ENCODE measurements at regions not wholly inside any gene's neighbourhood (a gene's known extent, or its start where the extent isn't known, plus 50 kb on each side); places are given as distances from the start of the nearest gene placed in this dataset.

DNA sequence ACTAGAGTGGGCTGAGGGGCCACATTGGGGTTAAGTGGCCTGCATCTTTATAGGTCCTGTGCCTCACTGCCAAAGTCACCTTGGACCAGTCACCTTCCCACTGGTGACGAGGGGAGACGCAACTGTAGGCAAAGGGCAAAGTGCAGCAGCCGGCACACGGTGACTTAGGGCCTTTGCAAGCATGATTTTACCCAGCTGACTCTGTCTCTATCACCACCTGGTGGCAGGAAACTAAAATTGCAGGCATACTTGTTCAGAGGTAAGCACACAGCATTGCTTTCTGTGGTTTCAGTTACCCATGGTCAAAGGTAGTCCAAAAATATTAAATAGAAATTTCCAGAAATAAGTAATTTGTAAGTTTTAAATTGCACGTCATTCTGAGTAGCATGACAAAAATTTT is 1164.4 kb downstream of the BRD1 start:
- no peak for DNase-seq

DNA sequence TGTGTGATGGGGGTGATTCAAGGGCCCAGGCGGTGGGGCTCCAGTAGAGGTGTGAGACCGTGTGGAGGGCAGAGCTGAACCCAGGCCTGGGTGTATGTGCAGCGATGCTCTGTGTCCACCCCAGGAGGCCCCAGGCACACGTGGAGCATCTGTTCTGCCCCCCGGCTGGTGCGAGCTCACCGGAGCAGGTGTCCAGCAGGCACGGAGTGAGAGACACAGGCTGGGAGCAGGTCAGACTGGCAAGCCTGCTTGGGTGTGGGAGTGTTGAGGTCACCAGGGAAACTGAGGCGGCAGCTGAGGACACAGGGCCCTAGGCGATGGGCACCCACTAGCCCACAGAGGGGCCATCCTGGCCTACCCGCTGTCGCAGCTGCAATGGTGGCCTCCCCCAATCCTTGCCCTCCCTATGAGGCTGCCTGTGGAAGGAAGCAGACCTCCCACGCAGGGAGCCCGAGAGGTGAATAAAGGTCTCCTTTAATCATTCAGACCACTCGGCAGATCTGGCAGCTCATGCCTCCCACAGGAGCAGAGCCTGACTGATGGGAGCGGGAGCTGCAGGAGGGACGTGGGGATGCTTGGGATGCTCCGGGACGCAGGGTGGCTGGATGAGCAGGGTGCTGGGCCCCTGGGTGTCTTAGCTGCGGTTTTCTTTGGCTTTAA is 1165.1 kb downstream of the BRD1 start:
- DNase-seq: no peak

DNA sequence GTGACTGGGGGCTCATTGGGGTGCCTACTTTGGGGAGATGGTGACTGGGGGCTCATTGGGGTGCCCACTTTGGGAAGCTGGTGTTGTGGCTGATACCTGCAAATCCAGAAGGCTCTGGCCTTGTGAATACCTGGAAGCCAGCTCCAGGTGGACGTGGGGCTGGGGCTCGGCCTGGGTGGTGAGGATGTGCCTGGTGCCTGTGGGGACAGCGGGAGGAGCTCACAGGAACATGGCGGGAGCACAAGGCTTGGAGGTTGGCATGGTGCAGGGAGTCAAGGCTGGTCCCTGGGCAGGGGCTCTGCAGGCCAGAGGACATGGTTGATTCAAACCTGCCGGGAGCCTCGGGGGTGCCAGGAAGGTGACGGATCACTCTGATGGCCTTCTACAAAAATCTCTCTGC is 1165.7 kb downstream of the BRD1 start:
- DNase-seq: no peak

DNA sequence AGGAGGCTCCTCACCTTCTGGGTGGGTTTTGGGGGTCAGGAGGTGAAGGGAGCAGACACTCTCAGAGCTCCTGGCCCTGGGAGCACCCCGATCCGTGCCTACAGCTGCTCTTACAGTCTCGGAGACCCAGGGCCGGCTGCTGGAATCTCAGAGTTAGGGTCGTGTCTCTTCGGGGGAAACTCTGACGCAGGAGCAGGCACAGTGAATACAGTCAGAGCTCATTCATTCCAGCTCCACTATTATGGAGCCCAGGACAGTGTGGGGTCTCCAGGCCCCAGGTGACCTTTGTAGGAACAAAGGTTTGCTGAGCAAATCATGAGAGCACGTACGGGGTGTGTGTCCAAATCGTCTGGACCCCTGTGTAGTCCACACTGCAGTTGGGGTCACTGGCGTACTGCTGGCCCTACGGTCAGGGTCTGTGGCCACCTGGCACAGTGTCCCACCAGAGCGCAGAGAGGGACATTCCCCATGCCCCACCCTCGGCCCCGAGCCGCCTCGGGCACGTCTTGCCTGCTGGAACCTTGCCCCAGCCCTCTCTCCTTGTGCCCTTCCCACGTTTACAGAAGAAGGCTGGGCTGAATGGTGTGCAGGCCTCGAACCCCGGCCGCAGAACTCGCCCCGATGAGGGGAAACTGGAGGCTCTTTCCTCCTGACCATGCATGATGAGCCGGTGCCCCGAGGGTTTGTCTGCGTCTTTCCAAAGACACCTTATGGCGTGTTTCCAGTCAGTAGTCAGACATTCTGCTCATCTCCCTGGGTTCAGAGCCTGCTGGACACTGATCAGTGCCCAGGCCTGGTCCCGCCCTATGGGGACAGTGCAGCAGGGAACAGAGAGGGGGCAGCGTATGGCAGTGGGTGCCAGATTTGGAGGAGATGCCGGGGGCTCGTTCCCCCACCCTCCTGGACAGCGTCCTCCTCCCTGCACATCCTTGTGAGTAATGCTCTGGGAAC is 1166.6 kb downstream of the BRD1 start:
- DNase-seq: no peak

DNA sequence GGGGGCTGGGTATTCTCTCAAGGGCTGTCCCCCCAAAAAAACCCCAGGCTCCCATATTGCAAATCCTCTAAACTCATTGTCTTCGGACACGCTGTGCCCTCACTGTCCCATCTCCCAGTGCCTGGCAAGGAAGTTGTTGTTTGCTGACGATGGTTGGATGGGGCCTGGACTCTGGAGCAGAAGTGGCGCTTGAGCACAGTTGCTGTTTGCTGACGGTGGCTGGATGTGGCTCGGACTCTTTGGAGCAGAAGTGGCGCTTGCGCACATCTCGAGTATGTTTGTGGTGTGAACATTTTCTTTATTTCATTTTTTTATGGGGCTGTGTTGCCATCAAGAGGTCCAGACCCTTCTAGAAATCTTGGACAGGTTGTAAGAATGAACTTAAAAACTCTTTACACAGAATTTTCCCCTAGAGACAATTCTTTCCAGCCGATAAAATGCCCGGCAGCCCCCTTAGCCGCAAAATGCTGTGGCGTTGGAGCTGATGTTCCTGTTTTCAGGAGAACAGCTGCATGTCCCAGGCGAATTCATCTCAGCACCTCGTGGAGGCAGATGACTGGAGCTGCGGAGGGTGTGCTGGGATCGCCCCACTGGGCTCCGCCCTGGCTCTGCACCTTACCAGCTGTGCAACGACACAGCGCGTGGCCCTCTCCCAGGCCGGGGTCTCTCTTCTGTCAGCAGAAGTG is 1167.4 kb downstream of the BRD1 start:
- no peak for DNase-seq

DNA sequence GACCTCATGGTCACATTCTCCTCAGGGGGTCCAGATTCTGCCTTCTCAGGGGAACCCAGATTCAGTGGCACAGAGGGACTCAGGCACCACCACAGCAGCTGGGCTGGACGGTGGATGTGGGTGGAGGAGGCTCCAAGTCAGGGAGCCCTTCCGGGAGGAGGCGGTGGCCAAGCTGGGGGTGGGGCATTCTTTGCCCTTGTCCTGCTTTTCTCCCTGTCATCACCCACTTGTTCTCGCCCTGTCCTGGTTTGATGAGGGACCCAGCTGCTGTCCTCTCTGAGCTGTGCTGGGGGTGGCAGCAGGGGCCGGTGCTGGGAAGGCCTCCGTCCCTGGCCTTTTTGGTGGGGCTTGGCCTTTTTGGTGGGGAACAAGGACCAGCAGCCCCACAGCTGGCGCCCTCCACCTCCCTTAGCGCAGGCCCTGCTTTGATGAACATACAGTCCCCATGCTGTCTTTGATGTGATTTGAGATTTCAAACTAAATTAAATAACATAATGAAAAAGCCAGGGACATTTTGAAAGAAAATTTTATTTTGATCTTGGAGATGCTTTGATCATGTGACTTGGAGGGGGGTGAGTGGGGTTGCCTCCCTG is 1168.2 kb downstream of the BRD1 start:
- DNase-seq: no peak

DNA sequence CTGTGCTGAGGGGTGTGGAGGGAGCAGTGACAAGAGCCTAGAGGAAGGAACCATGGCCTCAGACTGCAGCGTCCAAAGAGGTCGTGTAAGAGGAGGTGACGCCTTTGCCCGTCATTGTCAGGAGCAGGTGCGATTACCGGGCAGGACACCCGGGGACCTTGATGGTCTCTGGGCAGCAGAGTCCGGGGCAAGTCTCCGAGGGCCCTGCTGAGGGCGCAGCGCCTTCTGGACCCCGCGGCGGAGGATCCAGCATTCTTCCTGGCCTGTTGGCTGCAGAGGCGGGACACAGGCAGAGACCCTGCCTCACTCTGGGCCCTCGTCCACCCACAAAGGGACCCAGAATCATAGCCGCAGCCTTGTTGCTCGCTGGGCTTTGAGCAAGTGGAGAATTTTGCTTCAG is 1168.8 kb downstream of the BRD1 start:
- no peak for DNase-seq

DNA sequence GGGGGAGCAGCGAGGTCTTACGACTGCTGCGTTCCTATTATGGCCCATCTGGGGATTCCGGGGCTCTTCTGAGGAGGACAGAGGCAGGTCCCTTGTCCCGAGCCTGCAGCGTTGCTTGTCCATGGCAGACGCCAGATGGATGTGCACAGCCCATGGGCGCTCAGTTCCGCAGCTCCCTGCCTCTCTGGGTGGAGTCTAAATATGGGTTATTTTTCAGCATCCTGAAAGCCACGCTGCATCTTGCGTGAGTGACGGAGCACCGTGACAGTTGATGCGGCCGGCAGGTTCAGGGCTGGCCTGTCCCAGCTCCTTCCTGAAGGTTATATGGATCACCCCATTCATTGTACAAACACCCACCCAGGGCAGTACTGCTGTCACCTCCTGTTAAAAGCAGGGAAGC is 1169.4 kb downstream of the BRD1 start:
- DNase-seq: no peak

DNA sequence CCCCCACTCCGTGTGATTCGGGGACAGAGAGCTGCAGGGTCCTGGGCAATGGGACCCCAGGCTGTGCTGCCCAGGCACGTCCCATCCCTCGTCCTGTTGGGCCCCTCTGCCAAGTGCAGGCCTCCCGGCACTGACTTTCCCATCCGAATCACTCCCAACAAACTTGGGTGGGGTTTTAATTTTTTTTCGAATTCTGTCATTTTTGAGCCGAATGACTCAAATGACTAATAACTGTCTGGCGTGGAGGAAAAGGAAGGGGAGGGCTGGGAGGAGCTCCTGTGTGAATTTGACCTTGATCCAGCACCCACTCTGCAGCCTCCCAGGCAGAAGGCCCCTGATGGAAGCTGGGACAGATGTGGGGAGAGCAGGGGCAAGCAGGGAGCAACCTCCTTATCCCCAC is 1173.2 kb downstream of the BRD1 start:
- DNase-seq: no peak

DNA sequence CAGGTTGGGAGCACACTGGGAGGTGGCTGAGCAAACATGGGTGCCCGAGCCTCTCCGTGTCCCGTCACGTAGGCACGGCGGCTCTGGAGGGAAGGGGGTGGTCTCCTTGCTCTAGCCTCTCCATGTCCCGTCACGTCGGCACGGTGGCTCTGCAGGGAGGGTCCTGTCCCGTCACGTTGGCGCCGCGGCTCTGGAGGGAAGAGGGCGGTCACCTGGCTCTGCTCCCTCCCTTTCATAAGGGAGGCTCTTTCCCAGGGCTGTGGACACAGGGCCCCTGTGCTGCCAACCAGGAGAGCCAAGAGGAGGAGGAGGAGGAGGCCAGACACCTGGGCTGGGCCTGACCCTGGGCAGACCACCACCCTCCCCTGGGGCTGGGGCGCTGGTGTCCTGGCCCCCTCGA is 1173.7 kb downstream of the BRD1 start:
- DNase-seq: no peak

DNA sequence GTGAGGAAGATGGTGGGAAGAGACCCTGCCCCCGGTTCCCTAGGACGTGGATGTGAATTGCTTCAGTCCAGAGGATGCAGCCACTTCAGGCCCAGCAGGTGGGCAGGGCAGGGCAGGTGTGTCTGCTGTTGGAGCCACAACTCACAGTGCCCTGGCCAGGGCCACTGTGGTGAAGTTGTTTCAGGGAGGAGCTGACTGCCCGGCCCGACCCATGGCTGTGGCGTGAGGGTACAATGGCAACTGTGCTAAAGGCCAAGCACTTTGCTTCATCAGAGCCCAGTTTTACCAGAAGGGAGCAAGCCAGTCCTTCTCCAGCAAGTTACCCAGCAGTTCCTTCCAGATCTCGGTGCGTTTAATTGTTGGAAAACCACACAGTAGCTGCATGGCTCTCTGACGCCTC is 1174.4 kb downstream of the BRD1 start:
- DNase-seq: no peak

DNA sequence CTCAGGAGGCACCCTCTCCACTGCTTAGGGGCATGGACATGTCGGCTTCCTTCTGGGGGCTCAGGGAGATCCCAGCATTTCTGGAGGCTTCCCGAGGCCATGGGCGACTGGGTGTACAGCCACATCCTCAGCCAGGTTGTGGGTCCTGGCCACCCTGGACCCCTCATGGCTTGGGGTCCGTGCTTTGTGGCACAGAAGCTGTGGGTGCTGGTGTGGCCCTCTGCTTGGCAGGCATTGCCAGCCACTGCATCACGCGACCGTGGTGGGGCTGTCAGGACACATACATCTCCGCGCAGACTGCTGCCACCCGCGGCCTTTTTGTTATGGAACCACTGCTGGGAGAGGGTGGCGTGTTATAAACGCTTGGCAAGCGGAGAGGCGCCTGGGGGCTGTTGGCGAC is 1174.9 kb downstream of the BRD1 start:
- DNase-seq: no peak

DNA sequence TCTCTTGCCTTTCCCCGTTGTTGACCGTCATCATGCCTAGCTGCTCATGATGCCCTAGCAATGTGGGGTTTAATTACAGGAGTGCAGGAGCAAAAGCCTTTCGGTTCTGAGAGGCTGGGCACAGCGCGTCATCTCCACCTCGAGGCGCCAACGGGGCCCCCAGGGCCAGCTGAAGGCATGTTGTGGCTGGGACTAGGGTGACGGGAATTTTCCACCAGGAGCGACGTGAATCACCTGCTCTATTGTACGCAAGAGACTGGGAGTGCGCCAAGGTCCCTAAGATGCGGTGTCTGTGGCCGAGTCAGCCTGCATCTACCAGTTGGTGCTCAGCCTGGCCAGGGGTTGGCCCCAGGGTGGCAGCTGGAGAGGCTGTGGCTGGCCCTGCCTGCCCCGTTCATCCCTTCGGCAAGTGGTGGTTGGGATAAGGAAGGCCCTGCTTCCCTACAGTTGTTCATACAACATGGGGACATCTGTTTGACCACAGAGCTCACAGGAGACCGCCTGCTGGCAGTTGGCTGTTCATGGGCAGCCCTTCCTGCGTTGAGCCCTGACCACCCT is 1175.6 kb downstream of the BRD1 start:
- DNase-seq: no peak

DNA sequence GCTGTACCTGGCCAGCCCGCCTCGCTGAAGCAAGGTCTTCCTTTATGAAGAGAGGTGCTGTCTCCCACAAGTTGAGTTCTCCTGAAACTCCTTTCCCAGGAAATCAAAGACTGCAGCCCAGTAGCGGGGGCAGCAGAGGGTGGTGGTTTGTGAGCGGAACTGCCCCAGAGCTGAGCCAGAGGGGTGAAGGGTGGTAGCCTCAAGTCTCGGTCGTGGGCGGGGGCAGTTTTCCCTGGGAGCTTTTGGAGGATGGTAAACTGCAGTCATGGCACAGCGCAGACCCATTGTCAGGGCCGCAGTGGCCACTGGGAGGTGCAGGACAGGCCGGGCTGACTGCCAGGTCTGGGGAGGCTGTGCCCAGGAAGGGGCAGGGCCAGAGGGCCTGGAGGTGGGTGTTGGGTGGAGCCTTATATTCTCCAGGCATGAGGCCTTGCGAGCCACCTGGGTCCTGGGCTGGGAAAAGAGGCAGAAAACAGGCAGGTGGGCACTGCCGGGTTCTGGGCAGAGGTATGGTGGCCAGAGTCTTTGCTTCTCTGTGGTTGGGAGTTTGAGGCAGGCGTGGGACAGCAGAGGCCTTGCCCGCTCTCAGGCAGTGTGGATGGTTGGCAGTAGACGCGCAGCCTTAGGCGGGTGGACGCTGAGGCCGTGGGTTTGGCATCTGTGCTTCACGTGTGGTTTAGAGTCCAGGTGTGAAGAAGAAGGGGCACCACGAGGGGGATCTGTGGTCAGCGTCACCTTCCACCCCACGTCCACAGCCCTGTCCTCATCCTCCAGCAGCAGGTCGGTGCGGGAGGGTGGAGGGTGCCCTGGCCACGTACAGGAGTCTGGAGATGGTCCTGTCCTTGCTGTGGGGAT is 1176.4 kb downstream of the BRD1 start:
- no peak for DNase-seq

DNA sequence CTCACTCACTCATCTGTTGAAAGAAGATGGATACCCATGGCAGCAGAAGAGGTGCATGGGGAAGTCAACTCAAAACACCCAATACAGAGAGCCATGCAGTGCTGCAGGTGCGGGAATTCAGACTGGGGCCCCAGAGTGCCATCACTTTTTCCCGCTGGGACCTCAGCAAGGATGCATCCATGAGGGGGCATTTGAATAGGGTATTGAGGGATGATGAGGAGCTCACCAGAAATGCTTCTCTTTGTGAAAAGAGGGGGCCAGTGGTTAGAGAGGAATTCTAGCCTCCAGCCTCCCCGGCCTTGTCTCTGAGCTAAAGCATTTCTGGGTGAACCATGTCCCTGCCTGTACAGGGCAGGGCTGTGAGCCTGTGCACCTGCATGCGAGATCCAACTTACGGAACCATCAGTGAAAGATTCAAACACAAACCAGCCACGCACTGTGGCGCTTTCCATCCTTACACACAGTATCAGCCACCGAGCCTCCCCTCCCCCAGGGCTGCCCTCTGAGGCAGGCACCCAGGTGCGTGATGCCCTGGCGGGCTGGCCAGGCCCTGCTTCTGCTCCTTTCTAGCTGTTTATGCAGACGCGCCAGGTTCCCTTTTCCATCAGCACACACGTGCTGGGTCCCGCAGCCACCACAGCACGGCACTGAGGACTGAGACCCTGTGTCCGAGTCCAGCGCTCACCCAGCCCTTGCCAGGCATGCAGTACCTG is 1177.2 kb downstream of the BRD1 start:
- DNase-seq: no peak

DNA sequence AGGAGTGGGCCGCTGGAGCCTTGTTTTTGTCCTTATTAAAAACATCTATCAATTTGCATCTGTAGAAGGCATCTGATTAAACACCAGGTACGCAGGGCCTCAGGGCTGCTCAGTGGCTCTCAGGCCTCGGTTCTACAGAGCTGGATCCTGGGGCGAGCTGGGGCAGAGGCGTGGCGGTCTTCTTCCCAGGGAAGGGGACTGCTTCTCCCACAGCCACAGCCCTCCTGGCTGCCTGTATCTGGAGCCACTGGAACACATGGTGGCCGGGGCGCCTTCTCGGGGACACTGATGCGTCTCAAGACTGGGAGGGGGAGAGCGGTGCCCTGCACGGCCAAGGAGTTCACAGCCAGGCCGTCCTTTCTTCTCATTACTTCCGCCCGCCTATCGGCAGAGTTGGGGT is 1178.2 kb downstream of the BRD1 start:
- no peak for DNase-seq

DNA sequence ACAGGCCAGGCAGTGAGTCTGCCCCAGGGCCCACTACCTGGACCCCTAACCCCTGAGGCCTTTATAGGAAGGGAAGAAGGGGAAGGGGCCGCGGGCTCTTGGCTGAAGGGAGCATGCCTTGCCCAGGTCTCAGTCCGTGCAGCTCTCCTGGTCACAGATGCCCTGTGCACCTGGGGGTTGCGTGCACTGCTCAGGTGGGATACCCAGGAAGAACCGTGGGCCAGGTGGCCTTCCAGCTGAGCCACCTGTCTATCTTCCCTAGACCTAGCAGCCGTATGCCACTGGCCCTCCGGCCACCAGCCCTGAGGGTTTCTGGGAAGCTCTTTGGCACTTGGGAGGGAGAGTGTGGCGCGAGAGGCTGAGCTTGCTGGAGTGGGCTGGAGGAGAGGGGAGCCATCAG is 1178.6 kb downstream of the BRD1 start:
- DNase-seq: no peak

DNA sequence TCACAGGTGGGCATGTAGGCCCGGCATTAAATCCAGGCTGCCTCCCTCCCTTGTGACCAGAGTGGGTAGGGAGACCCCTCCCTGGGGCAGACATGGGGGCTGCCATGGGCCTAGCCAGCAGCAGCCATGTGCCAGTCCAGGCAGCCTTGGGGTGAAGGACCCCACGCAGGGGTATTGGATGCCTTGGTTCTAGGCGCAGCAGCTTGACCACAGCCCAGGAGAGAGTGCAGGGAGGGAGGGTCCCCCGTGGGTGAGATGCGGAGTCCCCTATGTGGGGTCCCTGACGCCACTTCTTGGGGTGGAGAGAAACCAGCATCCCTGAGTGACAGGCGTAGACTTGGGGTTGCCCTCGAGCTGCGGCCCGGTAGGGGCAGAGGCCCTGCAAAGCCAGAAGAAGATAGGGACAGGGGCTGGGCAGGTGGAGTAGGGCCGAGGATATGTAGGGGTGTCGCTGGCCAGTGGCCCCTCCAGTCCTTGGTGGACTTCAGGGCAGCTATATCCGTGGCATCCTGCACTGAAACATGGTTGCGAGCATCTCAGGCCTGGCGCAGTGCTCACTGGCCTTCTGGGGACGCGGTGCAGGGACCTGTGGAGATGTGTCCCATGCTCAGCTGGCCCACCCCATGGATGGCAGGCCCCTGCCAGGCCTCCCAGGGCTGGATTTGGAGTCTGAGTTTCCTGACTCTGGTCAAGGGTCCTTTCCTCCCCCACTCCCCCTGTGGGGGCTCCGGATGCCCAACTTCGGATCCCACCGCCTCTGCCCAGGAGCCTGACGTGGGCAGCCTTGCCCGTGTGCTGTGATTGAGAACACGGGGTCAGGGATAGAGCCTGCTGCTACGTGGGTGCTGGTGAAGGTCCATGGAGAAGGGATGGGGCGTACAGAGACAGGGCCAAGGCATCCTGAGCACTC is 1179.8 kb downstream of the BRD1 start:
- no peak for DNase-seq

DNA sequence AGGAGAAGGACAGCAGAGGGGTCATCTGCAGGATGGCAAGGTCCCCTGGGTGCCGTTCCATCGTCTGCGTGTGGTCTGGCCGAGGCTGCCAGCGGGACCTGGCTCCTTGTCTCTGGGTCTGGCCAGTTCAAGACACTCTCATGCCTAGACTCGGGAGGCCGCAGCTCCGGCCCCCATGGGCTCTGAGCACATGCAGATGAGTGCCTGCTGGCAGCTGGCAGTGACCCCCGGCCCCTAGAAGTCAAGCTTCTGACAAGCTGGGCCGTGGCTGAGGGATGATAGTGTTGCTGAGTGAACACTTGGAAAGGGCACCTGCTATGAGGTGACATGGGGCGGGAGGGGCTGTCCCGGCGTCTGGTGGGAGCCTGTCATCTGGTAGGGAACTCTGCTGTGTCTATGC is 1180.6 kb downstream of the BRD1 start:
- DNase-seq: no peak

DNA sequence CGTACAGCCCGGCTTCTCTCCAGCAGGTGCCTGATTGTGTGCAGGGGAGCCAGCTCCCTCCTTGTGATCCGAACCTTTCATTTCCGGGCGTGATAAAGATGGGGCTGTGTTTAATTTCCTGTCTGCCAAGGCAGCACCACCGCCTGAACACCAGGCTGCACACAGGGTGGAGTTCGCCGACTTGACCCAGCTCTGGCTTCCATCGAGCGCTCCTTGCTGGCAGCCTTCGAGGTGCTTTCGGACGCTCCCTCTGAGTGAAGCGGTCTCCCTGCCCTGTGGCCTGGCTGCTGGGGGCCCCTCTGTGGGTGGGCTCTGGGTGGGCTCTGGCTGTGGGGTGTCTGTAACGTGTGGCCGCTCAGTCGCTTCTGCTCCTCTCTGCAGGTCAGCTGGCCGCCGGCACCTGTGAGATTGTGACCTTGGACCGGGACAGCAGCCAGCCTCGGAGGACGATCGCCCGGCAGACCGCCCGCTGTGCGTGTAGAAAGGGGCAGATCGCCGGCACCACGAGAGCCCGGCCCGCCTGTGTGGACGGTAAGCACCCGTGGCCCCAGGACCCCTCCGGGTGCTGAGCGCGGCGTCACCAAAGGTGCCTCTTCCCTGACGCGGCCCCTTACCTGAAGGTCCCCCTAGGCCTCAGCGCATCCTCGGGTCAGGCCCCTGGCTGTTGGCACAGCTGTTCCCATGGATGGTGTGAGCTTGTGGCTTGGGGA is 1181.3 kb downstream of the BRD1 start:
- DNase-seq: no peak

All from GOT3 (cell line).